ENCODE measurements at regions not wholly inside any gene's neighbourhood (a gene's known extent, or its start where the extent isn't known, plus 50 kb on each side); places are given as distances from the start of the nearest gene placed in this dataset.

GRCh38 chr6:51271615-51272014 lies 452.9 kb downstream of the TFAP2B start:
- TF ChIP-seq POLR2A (IDR thresholded peaks at IDR 0.05; ENCODE audit: low read depth) = no peak
- TF ChIP-seq, protein P1, sequence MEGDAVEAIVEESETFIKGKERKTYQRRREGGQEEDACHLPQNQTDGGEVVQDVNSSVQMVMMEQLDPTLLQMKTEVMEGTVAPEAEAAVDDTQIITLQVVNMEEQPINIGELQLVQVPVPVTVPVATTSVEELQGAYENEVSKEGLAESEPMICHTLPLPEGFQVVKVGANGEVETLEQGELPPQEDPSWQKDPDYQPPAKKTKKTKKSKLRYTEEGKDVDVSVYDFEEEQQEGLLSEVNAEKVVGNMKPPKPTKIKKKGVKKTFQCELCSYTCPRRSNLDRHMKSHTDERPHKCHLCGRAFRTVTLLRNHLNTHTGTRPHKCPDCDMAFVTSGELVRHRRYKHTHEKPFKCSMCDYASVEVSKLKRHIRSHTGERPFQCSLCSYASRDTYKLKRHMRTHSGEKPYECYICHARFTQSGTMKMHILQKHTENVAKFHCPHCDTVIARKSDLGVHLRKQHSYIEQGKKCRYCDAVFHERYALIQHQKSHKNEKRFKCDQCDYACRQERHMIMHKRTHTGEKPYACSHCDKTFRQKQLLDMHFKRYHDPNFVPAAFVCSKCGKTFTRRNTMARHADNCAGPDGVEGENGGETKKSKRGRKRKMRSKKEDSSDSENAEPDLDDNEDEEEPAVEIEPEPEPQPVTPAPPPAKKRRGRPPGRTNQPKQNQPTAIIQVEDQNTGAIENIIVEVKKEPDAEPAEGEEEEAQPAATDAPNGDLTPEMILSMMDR (IDR thresholded peaks at IDR 0.05) = no peak
